IMR-90 (cell line): ENCODE measurements at regions not wholly inside any gene's neighbourhood (a gene's known extent, or its start where the extent isn't known, plus 50 kb on each side); places are given as distances from the start of the nearest gene placed in this dataset.

Experiments used
- ATAC-seq: fragments of 200-7000 bp; cut with Tn5 transposase; 2 replicates; pipeline ENCODE4 v1.9.1; 2020; ENCODE audit warnings: low read depth, mild to moderate bottlenecking, moderate library complexity
- BruUV-seq: library from RNA; stranded (reverse); fragments of 400-500 nt; replicated peaks from 2 replicates; lab custom pipeline; 2021; lab: Mats Ljungman, UMichigan
- CTCF ChIA-PET: fragments of 300-600 bp; formaldehyde crosslinking; extraction: SDS; loops from one replicate; lab custom pipeline; 2021; ENCODE audit warnings: antibody characterized with exemption; lab: Yijun Ruan, JAX
- POLR2A ChIA-PET: fragments of 300-600 bp; sonication (Branson Sonifier 250); formaldehyde crosslinking; loops from one replicate; lab custom pipeline; 2022; ENCODE audit warnings: antibody characterized with exemption; ENCODE audit not compliant: unreplicated experiment; lab: Charles Lee
- DNase-seq: peaks from one replicate; pipeline ENCODE4 v3.0.0; 2013
- H2AFZ ChIP-seq: replicated peaks from 2 replicates; pipeline ENCODE3; 2013; ENCODE audit warnings: low read length, mild to moderate bottlenecking; ENCODE audit not compliant: poor library complexity
- H2AK5ac ChIP-seq: 2 replicates; pipeline ENCODE4 v1.6.1; 2013; ENCODE audit warnings: low read depth, low read length, inconsistent platforms
- H2AK9ac ChIP-seq: replicated peaks from 2 replicates; pipeline ENCODE3; 2013; ENCODE audit warnings: mild to moderate bottlenecking, low read depth, low read length, moderate library complexity; ENCODE audit not compliant: poor library complexity
- H2BK120ac ChIP-seq: 2 replicates; pipeline ENCODE4 v1.6.1; 2013; ENCODE audit warnings: low read depth, low read length, inconsistent platforms
- H2BK15ac ChIP-seq: 3 replicates; pipeline ENCODE4 v1.6.1; 2013; ENCODE audit warnings: low read depth, low read length, inconsistent platforms
- H2BK20ac ChIP-seq: 2 replicates; pipeline ENCODE4 v1.6.1; 2013; ENCODE audit warnings: low read depth, mild to moderate bottlenecking, inconsistent platforms, low read length, moderate library complexity
- H2BK5ac ChIP-seq: 2 replicates; pipeline ENCODE4 v1.6.1; 2013; ENCODE audit warnings: mild to moderate bottlenecking, low read depth, low read length, inconsistent platforms; ENCODE audit not compliant: poor library complexity, severe bottlenecking
- H3K14ac ChIP-seq: replicated peaks from 2 replicates; pipeline ENCODE4 v1.6.1; 2013; ENCODE audit warnings: low read depth, low read length, inconsistent platforms
- H3K18ac ChIP-seq: 2 replicates; pipeline ENCODE4 v1.6.1; 2013; ENCODE audit warnings: low read depth, low read length, control low read depth
- H3K23ac ChIP-seq: 2 replicates; pipeline ENCODE4 v1.6.1; 2013; ENCODE audit warnings: low read depth, low read length, inconsistent platforms
- H3K27ac ChIP-seq: 2 replicates; pipeline ENCODE4 v1.5.1; 2013; ENCODE audit warnings: mild to moderate bottlenecking, control low read depth, low read length; ENCODE audit not compliant: insufficient read depth
- H3K27me3 ChIP-seq: 2 replicates; pipeline ENCODE4 v1.6.1; 2013; ENCODE audit warnings: low read length; ENCODE audit not compliant: control insufficient read depth, insufficient read depth
- H3K36me3 ChIP-seq: 2 replicates; pipeline ENCODE4 v1.6.1; 2013; ENCODE audit warnings: low read length, mixed read lengths; ENCODE audit not compliant: control insufficient read depth, insufficient read depth
- H3K4ac ChIP-seq: 2 replicates; pipeline ENCODE4 v1.6.1; 2013; ENCODE audit warnings: low read depth, low read length, inconsistent platforms
- H3K4me1 ChIP-seq: 2 replicates; pipeline ENCODE4 v1.6.1; 2013; ENCODE audit warnings: low read length, mixed read lengths; ENCODE audit not compliant: control insufficient read depth, insufficient read depth
- H3K4me2 ChIP-seq: 2 replicates; pipeline ENCODE4 v1.6.1; 2013; ENCODE audit warnings: low read depth, mild to moderate bottlenecking, control low read depth, low read length, moderate library complexity
- H3K4me3 ChIP-seq: 2 replicates; pipeline ENCODE4 v1.5.1; 2013; ENCODE audit warnings: low read depth, mild to moderate bottlenecking, control low read depth, low read length, moderate library complexity; ENCODE audit not compliant: insufficient read depth
- H3K56ac ChIP-seq: 2 replicates; pipeline ENCODE4 v1.6.1; 2013; ENCODE audit warnings: low read length, inconsistent platforms; ENCODE audit not compliant: insufficient read depth; ENCODE audit errors: extremely low read depth
- H3K79me1 ChIP-seq, 2 experiments: 2 replicates each; pipeline ENCODE4 v1.6.1; 2013; ENCODE audit warnings: low read length in 2 of 2, inconsistent platforms in 1 of 2, low read depth in 1 of 2
- H3K9ac ChIP-seq: 2 replicates; pipeline ENCODE4 v1.6.1; 2013; ENCODE audit warnings: low read depth, low read length, control low read depth
- H3K9me1 ChIP-seq: 2 replicates; pipeline ENCODE4 v1.6.1; 2013; ENCODE audit warnings: low read length, inconsistent platforms; ENCODE audit not compliant: insufficient read depth
- H3K9me3 ChIP-seq: 2 replicates; pipeline ENCODE4 v1.6.1; 2013; ENCODE audit warnings: low read length; ENCODE audit not compliant: control insufficient read depth, insufficient read depth
- H4K20me1 ChIP-seq: 2 replicates; pipeline ENCODE4 v1.6.1; 2013; ENCODE audit warnings: low read length, inconsistent platforms; ENCODE audit not compliant: insufficient read depth
- H4K5ac ChIP-seq: 2 replicates; pipeline ENCODE4 v1.6.1; 2013; ENCODE audit warnings: mild to moderate bottlenecking, low read depth, low read length, control low read depth
- H4K8ac ChIP-seq, 2 experiments: 2 replicates each; pipeline ENCODE4 v1.6.1; 2013; ENCODE audit warnings: low read depth in 2 of 2, low read length in 2 of 2, control low read depth in 1 of 2, inconsistent platforms in 1 of 2
- H4K91ac ChIP-seq: 2 replicates; pipeline ENCODE4 v1.6.1; 2013; ENCODE audit warnings: low read depth, low read length, inconsistent platforms; ENCODE audit not compliant: insufficient read depth
- BHLHE40 ChIP-seq: fragments of 150-350 bp; IDR thresholded peaks from 2 replicates; pipeline ENCODE4 v1.6.1; 2016; ENCODE audit warnings: mild to moderate bottlenecking, low read depth, low read length
- CEBPB ChIP-seq: IDR thresholded peaks from 2 replicates; pipeline ENCODE4 v1.6.1; 2012; ENCODE audit warnings: low read depth, low read length, improper control_type of control experiment
- CHD1 ChIP-seq: IDR thresholded peaks from 2 replicates; pipeline ENCODE4 v1.6.1; 2012; ENCODE audit warnings: low read depth, low read length, improper control_type of control experiment
- FOS ChIP-seq: fragments of 150-350 bp; IDR thresholded peaks from 2 replicates; pipeline ENCODE4 v1.6.1; 2016; ENCODE audit warnings: low read depth, low read length
- MAZ ChIP-seq: IDR thresholded peaks from 2 replicates; pipeline ENCODE4 v1.6.1; 2012; ENCODE audit warnings: low read depth, mild to moderate bottlenecking, low read length, improper control_type of control experiment, moderate library complexity, borderline replicate concordance
- MXI1 ChIP-seq: IDR thresholded peaks from 2 replicates; pipeline ENCODE4 v1.6.1; 2012; ENCODE audit warnings: low read depth, mild to moderate bottlenecking, low read length, moderate library complexity, borderline replicate concordance
- RFX5 ChIP-seq: IDR thresholded peaks from 2 replicates; pipeline ENCODE4 v1.8.0; 2012; ENCODE audit warnings: low read depth, mild to moderate bottlenecking, low read length, moderate library complexity
- WGBS, 2 experiments: methylation state at CpG; one replicate each; pipeline versions ENCODE4 v1.1.5 to v1.1.7; 2013; ENCODE audit warnings: missing lambda C conversion rate in 2 of 2; ENCODE audit not compliant: insufficient read length in 1 of 2; ENCODE audit errors: extremely low coverage in 2 of 2; 5-methylcytosine and 5-hydroxymethylcytosine counted together
- dilution Hi-C: fragments of 300-500 bp; cut with HindIII; formaldehyde crosslinking; loops from one replicate; pipeline ENCODE4 v1.14.3; 2018; ENCODE audit warnings: low sequenced_read_pairs; ENCODE audit not compliant: unreplicated experiment
- in situ Hi-C: fragments of 300-500 bp; cut with MboI; formaldehyde crosslinking; loops from 3 replicates; pipeline ENCODE4 v1.14.3; 2019; ENCODE audit warnings: low sequenced_read_pairs, inconsistent platforms, mixed read lengths
- intact Hi-C: fragments of 100-400 bp; cut with micrococcal nuclease; formaldehyde crosslinking; loops from 2 replicates; pipeline ENCODE4 v1.10.0; 2022
- TF ChIP-seq, protein P1 (sequence below): conservative IDR thresholded peaks from 2 replicates; pipeline ENCODE4 v1.5.1; 2012; ENCODE audit warnings: mild to moderate bottlenecking, low read depth, low read length, improper control_type of control experiment

DNA sequence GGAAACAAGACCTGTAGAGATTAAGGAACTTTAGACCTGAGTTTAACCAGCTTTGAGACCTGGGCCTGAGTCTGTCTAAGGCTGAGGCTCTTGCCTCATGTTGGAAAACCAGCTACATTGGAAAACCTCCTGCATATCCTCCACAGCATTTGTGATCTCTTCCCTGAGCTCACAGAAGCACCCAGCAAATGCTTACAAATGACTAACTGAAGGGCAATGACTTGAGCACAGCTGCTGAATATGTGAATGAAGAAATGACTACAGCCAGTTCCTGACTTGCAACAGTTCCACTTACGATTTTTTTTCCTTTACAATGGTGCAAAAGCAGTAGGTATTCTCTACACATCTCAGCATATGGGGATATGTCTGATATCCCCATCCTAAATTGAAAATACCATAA, 112.4 kb upstream of the RREB1 start:
- Histone ChIP-seq H3K4ac (no peak overlapping the region), H3K9ac (no peak overlapping the region), H3K4me1 (no peaks in the 10 kb centered on the region), H3K9me1 (no peaks in the 10 kb centered on the region), H3K79me1 (no peaks in the 10 kb centered on the region), H3K14ac (no peak overlapping the region), H3K56ac (no peak overlapping the region), H3K27ac (no peak overlapping the region), H2AFZ (no peak overlapping the region), H4K20me1 (no peaks in the 10 kb centered on the region), H2BK120ac (no peak overlapping the region), H3K9me3 (no peaks in the 10 kb centered on the region), H4K8ac (no peak overlapping the region), H2AK9ac (no peak overlapping the region), H2AK5ac (no peak overlapping the region), H3K4me3 (no peak overlapping the region), H2BK5ac (no peak overlapping the region), H3K23ac (no peak overlapping the region), H3K18ac (no peak overlapping the region), H4K91ac (no peak overlapping the region), H2BK15ac (no peak overlapping the region), H4K5ac (no peak overlapping the region), H3K27me3 (peaks cover 4% of the 10 kb centered on the region; the same call in 1 of the 2 replicates), H3K36me3 (no peaks in the 10 kb centered on the region), H2BK20ac (no peak overlapping the region), H3K4me2 (no peak overlapping the region)
- ChIA-PET CTCF (interaction anchor here (0.6 to 0.7 kb wide), 2 partner anchors 10 to 12 kb away, joined by 3 read pairs; no protein-coding TSS in a partner anchor), POLR2A (no interaction called here)
- TF ChIP-seq MXI1: no peak
- TF ChIP-seq BHLHE40: no peak
- TF ChIP-seq CEBPB: no peak
- no peak for TF ChIP-seq MAZ
- TF ChIP-seq, protein P1, sequence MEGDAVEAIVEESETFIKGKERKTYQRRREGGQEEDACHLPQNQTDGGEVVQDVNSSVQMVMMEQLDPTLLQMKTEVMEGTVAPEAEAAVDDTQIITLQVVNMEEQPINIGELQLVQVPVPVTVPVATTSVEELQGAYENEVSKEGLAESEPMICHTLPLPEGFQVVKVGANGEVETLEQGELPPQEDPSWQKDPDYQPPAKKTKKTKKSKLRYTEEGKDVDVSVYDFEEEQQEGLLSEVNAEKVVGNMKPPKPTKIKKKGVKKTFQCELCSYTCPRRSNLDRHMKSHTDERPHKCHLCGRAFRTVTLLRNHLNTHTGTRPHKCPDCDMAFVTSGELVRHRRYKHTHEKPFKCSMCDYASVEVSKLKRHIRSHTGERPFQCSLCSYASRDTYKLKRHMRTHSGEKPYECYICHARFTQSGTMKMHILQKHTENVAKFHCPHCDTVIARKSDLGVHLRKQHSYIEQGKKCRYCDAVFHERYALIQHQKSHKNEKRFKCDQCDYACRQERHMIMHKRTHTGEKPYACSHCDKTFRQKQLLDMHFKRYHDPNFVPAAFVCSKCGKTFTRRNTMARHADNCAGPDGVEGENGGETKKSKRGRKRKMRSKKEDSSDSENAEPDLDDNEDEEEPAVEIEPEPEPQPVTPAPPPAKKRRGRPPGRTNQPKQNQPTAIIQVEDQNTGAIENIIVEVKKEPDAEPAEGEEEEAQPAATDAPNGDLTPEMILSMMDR: no peak
- no peak for TF ChIP-seq CHD1
- TF ChIP-seq RFX5: no peak
- no peak for TF ChIP-seq FOS
- ATAC-seq (no peak), DNase-seq (peak; percentile 11)
- no TSS peak for BruUV-seq
- in situ Hi-C loops (no loop called here), dilution Hi-C loops (no loop called here), intact Hi-C loops (no loop called here)
- WGBS, 2 experiments: no CpG with 5 or more reads among the region's 1 CpG
